NT2/D1 (cell line): ENCODE measurements at regions not wholly inside any gene's neighbourhood (a gene's known extent, or its start where the extent isn't known, plus 50 kb on each side); places are given as distances from the start of the nearest gene placed in this dataset.

Source experiments
- YY1 ChIP-seq: IDR thresholded peaks from 2 replicates; pipeline ENCODE4 v1.6.1; 2011; ENCODE audit not compliant: insufficient read length, insufficient read depth
- ZNF274 ChIP-seq: IDR thresholded peaks from 2 replicates; pipeline ENCODE4 v1.6.1; 2011; ENCODE audit warnings: mild to moderate bottlenecking, low read depth, low read length

DNA sequence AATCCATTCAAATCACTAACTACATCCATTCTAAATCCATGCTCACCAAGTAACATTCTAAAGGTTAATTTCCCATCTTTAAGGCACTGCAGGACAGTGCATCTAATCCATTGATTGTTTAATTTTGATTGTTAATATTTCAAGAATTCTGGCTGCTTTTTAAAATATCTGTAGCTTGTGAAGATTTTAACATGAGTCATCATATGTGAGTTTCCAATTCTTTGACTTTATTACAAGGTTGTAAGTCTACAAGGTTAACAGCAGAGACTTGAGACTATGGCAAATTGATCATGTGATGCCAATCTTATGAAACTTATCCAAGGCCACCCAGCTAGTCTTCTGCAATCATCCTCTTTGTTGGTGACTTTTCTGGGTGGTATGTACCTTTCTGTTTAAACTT is 349.2 kb upstream of the ZC3H15 start:
- TF ChIP-seq YY1 (no peak), ZNF274 (no peak)
